HepG2 (cell line): ENCODE measurements at regions not wholly inside any gene's neighbourhood (a gene's known extent, or its start where the extent isn't known, plus 50 kb on each side); places are given as distances from the start of the nearest gene placed in this dataset.

Experiments used
- ELF3 ChIP-seq: IDR thresholded peaks from 2 replicates; pipeline ENCODE4 v1.6.1; 2016; ENCODE audit warnings: missing genetic modification reagents, missing compliant biosample characterization
- GATAD2A ChIP-seq: IDR thresholded peaks from 2 replicates; pipeline ENCODE4 v1.6.1; 2016
- GLI4 ChIP-seq: sonication (generic); formaldehyde crosslinking; IDR thresholded peaks from 2 replicates; pipeline ENCODE4 v1.5.1; 2020; ENCODE audit warnings: missing genetic modification reagents, mild to moderate bottlenecking, moderate library complexity, borderline replicate concordance
- HMG20A ChIP-seq: IDR thresholded peaks from 2 replicates; pipeline ENCODE4 v1.6.1; 2016; ENCODE audit warnings: borderline replicate concordance
- HMGXB4 ChIP-seq, 2 experiments: sonication (generic) in 1 of 2; formaldehyde crosslinking in 1 of 2; IDR thresholded peaks; 2 replicates each; pipeline versions ENCODE4 v1.4.0 to v1.6.1; 2018 to 2020; ENCODE audit warnings: missing genetic modification reagents in 2 of 2, borderline replicate concordance in 1 of 2, low read depth in 1 of 2, mild to moderate bottlenecking in 1 of 2, missing biosample characterization in 1 of 2
- HNF4A ChIP-seq: sonication (generic); formaldehyde crosslinking; IDR thresholded peaks from 2 replicates; pipeline ENCODE4 v1.4.0; 2020; ENCODE audit warnings: missing genetic modification reagents
- HOXA3 ChIP-seq: sonication (generic); formaldehyde crosslinking; IDR thresholded peaks from 2 replicates; pipeline ENCODE4 v1.5.0; 2020; ENCODE audit warnings: missing genetic modification reagents
- JARID2 ChIP-seq: sonication (generic); formaldehyde crosslinking; IDR thresholded peaks from 2 replicates; pipeline ENCODE4 v1.8.1; 2023; ENCODE audit warnings: missing genetic modification reagents, inconsistent platforms; ENCODE audit not compliant: insufficient replicate concordance
- MIXL1 ChIP-seq: IDR thresholded peaks from 2 replicates; pipeline ENCODE4 v1.6.1; 2016
- NCOR1 ChIP-seq: fragments of 200-600 bp; sonication (generic); IDR thresholded peaks from 2 replicates; pipeline ENCODE4 v1.7.0; 2017; ENCODE audit warnings: antibody characterized with exemption, low read length, borderline replicate concordance
- PRDM10 ChIP-seq: sonication (generic); formaldehyde crosslinking; IDR thresholded peaks from 2 replicates; pipeline ENCODE4 v1.4.0; 2020; ENCODE audit warnings: low read depth, missing genetic modification reagents
- YEATS4 ChIP-seq: sonication (generic); formaldehyde crosslinking; IDR thresholded peaks from 2 replicates; pipeline ENCODE4 v1.4.0; 2020; ENCODE audit warnings: missing genetic modification reagents, borderline replicate concordance
- ZBTB1 ChIP-seq: sonication (generic); formaldehyde crosslinking; IDR thresholded peaks from 2 replicates; pipeline ENCODE4 v1.4.0; 2020; ENCODE audit warnings: missing genetic modification reagents, borderline replicate concordance
- ZBTB21 ChIP-seq: sonication (generic); formaldehyde crosslinking; IDR thresholded peaks from 2 replicates; pipeline ENCODE4 v1.4.0; 2020; ENCODE audit warnings: missing genetic modification reagents
- ZBTB33 ChIP-seq: sonication (generic); formaldehyde crosslinking; IDR thresholded peaks from 2 replicates; pipeline ENCODE4 v1.4.0; 2020; ENCODE audit warnings: missing genetic modification reagents
- ZBTB44 ChIP-seq: sonication (generic); formaldehyde crosslinking; IDR thresholded peaks from 2 replicates; pipeline ENCODE4 v1.4.0; 2020; ENCODE audit warnings: missing genetic modification reagents
- ZC3H13 ChIP-seq: sonication (generic); formaldehyde crosslinking; IDR thresholded peaks from 2 replicates; pipeline ENCODE4 v1.8.1; 2023; ENCODE audit warnings: mild to moderate bottlenecking, missing genetic modification reagents, moderate library complexity
- ZMYM3 ChIP-seq: sonication (generic); formaldehyde crosslinking; IDR thresholded peaks from 2 replicates; pipeline ENCODE4 v1.5.1; 2020; ENCODE audit warnings: mild to moderate bottlenecking, missing genetic modification reagents
- ZNF234 ChIP-seq: sonication (generic); formaldehyde crosslinking; conservative IDR thresholded peaks from 2 replicates; pipeline ENCODE4 v1.5.1; 2020; ENCODE audit warnings: mild to moderate bottlenecking, missing genetic modification reagents
- ZNF510 ChIP-seq: sonication (generic); formaldehyde crosslinking; IDR thresholded peaks from 2 replicates; pipeline ENCODE4 v1.4.0; 2020; ENCODE audit warnings: low read depth, mild to moderate bottlenecking, missing genetic modification reagents
- ZNF841 ChIP-seq: sonication (generic); formaldehyde crosslinking; IDR thresholded peaks from 2 replicates; pipeline ENCODE4 v1.8.1; 2023; ENCODE audit warnings: missing genetic modification reagents, borderline replicate concordance
- ZSCAN12 ChIP-seq: sonication (generic); formaldehyde crosslinking; IDR thresholded peaks from 2 replicates; pipeline ENCODE4 v1.9.0; 2021; ENCODE audit warnings: mild to moderate bottlenecking, missing genetic modification reagents

- TF ChIP-seq ZMYM3 (CRISPR knock-in tag) = peak; percentile 65; the same call in 1 of the 2 replicates
- TF ChIP-seq ZBTB1 (CRISPR knock-in tag) = no peak
- peak; percentile 72; the same call in 1 of the 2 replicates for TF ChIP-seq NCOR1
- TF ChIP-seq ZNF234 (CRISPR knock-in tag) = no peak
- no peak for TF ChIP-seq ZC3H13
- 0 out of 4 replicates have a peak, but pooled peaks have one; percentile 14 to 27 for TF ChIP-seq HMGXB4 (CRISPR knock-in tag; IDR thresholded peaks at IDR 0.05; ENCODE audit: borderline replicate concordance in 1 of 2, low read depth in 1 of 2)
- TF ChIP-seq GATAD2A = peak; percentile 91
- TF ChIP-seq ELF3 = peak; percentile 45; the same call in 1 of the 2 replicates
- no peak for TF ChIP-seq JARID2 (CRISPR knock-in tag)
- peak; percentile 3; the same call in 1 of the 2 replicates for TF ChIP-seq HNF4A (CRISPR knock-in tag)
- TF ChIP-seq HMG20A (CRISPR knock-in tag) = peak; percentile 86
- TF ChIP-seq ZSCAN12 (CRISPR knock-in tag) = no peak
- 0 out of 2 replicates have a peak, but pooled peaks have one; percentile 20 for TF ChIP-seq MIXL1
- no peak for TF ChIP-seq ZNF841
- no peak for TF ChIP-seq YEATS4 (CRISPR knock-in tag)
- no peak for TF ChIP-seq ZNF510 (CRISPR knock-in tag)
- TF ChIP-seq ZBTB21 = peak; percentile 75
- peak; percentile 54 for TF ChIP-seq ZBTB33 (CRISPR knock-in tag)
- TF ChIP-seq PRDM10 (CRISPR knock-in tag) = peak; percentile 72; the same call in 1 of the 2 replicates
- TF ChIP-seq GLI4 (CRISPR knock-in tag) = peak; percentile 48; the same call in 1 of the 2 replicates
- peak; percentile 71 for TF ChIP-seq HOXA3 (CRISPR knock-in tag)
- no peak for TF ChIP-seq ZBTB44
Measured at GRCh38 chr17:72571813-72572396, 451.1 kb downstream of the SOX9 start (continued).
